HG03280 (cell line): ENCODE measurements at regions not wholly inside any gene's neighbourhood (a gene's known extent, or its start where the extent isn't known, plus 50 kb on each side); places are given as distances from the start of the nearest gene placed in this dataset.

Source experiments
- ATAC-seq: cut with Tn5 transposase; IDR thresholded peaks from one replicate; pipeline ENCODE4 v1.9.1; 2021; ENCODE audit warnings: mild to moderate bottlenecking, moderate library complexity; ENCODE audit not compliant: unreplicated experiment

DNA sequence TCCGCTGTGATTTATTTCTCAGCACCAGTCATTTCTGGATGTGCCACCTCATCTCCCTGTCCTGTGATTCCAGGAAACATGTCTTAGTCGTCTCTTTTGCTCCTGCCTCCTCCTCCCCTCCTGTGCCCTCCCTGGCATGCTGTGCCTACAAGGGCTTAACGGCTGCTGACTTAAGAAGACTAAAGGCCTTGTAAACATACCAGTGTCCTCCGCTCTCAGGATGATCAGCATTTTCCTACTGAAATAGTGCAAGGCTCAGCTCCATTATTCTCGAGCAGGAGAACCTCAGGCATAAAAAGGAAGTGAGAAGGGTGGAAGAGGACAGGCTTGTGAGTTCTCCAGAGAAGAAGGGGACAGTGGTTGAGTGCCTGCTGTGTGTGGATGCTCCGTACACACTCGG is 61.6 kb upstream of the RUNX3 start:
- ATAC-seq: no peak

DNA sequence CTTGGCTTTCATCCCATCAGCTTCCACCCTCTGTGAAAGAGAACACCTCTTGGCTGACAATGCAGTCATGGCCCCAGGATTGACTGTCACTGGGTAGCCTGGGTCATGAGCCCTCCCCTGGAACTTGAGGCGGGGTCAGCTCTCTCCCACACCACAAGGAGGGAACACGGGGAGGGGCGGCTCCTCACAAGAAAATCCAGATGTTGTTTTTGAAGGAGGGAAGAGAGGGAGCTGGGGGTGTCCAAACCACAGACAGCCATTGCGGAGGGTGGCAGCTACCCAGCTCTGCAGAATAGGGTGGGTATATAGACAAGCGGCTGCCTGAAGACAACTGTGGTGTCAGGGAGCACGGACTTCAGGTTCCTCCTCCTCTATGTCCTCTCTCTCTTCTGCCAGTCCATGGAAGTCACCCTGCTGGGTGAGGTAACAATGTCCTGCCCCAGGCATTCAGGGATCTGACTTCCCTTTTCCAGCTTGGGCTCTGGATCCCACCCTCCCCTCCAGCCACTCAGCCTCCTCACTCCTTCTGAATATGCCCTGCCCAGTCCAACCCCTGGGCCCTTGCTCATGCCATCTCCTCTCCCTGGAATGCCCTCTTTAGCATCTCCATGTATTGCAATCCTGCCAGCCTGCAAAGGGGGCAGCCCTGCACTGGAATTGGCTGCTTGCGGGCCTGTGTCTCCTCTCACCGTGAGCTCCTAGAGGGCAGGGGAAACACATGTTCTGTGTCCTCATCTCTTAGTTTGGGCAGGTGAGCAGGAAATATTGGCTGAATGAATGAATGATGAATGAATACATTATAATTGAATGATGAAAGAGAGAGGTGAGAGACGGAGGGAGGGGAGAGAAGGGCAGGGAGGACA is 60.9 kb upstream of the RUNX3 start:
- ATAC-seq: no peak

DNA sequence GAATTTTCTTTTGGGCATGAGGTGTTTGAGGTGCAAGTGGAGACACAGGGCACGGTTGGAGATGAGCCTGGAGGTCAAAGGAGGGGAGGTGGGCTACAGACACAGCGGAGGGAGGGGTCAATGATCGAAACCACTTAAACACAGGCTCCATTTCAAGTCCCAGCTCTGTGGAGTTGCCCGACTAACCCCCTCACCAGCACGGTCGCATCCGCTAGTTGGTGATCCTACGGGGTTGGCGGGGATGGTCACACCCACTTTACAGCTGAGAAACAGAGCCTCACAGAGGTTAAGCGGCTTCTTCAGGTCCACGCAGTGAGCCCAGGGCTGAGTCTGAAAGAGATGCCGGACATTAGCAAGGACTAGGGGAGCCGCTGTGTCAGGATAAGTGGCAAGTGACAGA is 60.1 kb upstream of the RUNX3 start:
- ATAC-seq: no peak

DNA sequence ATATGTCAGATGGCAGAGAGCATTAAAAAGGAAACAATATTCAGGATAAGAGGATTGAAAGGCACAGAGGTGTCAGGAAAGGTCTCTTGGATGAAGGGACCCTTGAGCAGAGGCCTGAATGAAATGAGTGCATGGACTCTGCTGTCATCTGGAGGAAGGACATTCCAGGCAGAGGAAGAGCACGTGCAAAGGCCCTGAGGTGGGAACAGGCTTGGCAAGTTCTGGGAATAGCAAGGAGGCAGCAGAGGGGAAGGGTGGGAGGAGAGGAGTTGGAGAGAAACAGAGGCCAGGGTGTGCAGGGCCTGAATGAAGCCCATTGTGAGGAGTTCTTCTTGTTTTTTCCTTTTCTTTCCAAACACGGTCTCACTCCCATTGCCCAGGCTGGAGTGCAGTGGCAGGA is 59.0 kb upstream of the RUNX3 start:
- ATAC-seq: no peak

DNA sequence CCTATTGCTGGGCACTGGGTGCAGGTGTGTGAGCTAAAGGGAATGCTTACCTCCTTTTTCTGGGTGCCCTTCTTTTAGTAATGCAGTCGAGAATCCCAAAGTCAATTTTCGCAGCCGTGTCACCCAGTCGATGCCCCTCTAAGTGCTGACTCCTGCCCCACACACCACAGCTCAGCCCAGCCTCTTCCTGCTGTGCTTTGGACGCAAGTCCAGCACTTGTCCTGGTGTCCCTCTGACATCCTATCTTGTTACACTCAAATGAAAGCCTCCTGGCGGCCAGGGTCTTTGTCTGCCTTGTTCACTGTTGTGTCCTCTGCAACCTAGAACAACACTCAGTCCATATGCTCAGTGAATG is 58.5 kb upstream of the RUNX3 start:
- ATAC-seq: no peak

DNA sequence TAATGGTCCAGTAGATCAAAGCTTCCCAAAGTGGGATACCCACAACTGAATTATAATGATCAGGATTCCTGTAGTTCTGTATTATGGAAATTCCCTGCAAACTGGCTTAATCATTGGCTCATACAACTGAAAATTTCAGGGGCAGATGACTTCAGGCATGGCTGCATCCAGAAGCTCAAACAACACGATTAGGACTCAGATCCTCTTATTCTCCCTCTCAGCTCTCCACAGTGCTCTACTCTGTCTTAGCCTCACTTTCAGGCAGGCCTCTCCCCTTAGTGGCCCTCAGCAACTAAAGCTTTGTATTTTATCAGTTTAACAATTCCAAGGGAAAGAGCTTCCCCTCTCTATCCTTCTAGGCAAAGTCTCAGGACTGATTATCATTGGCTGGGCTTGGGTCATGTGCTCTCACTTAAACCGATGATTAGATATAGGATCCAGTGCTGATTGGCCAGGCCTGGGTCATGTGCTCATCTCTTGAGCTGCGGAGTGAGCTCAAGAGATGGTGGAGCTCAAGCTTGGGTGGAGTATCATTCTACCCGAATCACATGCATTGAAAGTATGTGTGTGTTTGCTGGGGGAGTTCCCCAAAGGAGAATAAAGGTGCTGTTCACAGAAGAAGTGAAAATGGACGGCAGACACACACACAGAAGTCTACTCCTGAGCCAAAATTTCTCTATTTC is 57.9 kb upstream of the RUNX3 start:
- ATAC-seq: no peak

DNA sequence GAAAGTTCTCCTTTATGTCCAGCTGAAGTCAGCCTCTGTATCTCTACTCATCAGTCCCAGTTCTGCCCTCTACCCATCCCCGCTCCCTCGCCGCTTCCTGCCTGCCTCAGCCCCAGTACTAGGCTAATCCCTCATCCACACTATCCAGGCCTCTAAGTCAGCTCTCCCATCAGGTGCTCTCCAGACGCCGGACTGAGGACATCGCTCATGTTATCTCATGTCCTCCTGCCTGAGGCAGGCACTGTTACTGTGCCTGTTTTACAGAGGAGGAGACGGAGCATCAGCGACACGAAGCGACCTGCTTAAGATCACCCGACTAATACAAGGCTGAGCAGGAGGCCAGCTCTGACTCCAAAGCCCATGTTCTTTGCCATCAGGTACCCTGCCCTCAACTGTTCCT is 57.3 kb upstream of the RUNX3 start:
- no peak for ATAC-seq

DNA sequence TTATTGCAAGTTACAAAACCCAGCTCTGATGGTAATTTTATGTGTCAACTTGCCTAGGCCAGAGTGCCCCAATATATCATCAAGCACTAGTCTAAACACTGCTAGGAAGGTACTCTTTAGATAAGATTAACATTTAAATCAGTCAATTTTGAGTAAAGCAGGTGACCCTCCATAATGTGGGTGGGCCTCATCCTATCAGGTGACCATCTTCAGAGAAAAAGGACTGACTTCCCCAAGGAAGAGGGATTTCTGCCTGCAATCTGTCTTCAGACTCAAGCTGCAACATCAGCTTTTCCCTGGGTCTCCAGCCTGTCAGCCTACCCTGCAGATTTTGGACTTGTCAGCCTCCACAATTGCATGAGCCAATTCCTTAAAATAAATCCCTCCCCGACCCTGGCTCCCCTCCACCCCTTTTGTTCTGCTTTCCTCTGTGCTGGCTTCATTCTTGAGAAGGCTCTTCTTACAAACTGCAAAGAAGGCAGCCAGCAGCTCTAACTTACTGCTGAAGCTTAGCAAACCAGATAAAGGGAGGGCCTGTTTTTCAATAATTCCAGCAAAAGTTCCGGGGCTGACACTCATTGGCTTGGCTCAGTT is 56.4 kb upstream of the RUNX3 start:
- ATAC-seq: no peak

DNA sequence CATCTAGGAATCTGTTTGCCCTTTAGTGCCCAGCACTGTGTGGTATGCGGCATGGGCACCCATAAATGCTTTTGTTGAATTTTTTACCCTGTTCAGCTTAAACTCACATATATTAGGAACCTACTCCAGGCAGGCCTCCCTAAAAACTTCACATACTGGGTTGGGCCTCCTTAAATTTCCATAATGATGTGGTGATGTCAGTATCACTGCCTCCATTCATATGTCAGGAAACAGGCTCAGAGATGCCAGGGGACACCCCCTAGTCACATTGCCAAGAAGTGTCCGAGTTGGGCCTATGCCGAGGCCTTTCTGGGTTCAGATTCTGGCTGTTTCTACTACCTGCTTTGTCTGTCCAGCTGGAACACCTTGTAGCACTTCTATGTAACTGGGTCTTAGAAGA is 55.7 kb upstream of the RUNX3 start:
- ATAC-seq: no peak

DNA sequence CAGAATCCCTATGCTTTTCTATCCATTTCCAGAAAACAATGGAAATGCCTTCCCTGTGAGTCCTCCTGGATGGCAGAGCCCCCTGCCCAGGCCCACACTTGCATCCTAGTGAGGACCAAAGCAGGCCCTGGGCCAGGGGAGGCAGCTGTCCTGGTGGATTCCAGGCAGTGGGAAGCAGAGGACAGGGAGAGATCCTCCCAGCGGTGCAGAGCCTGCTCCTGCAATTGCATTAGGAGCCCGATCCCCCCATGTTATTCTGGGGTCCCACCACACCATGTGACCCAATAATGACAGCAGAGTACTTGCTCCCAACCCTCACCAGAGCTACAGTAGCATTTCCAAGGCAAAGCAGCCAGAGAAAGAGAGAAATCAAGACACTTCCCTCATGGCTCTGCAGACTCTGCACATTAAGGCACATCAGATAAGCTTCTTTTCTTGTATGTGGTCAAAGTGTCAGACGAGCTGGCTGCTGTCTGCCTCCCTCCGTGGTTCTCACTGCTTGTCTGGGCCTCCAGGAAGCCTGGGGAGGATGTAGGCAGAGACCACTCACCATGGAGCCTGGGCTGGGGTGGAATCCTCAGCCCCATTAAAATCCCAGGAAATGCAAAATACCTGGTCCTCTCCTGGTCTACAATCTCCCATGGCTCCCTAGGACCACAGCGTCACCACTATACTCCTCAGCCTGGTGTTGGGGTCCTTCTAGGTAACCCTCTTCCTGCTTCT is 54.9 kb upstream of the RUNX3 start:
- ATAC-seq: no peak

DNA sequence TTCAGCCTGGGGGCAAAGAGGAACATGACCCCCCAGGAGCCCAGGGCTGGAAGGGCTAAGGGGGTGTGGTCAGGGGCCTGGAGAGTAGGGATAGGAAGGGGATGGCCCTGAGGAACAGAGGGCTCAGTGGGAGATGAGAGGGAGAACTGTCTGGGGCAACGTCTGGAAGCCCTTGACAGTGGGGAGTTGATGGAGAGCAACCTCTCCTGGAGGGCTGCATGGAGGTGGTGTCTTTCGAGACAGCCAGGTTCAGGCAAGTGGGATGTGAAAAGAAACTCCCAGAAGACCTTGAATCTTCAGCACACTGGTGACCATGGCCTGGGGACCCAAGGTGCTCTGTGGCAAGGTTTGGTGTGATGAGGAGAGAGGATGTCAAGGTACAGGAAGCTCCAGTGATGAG is 54.2 kb upstream of the RUNX3 start:
- no peak for ATAC-seq

DNA sequence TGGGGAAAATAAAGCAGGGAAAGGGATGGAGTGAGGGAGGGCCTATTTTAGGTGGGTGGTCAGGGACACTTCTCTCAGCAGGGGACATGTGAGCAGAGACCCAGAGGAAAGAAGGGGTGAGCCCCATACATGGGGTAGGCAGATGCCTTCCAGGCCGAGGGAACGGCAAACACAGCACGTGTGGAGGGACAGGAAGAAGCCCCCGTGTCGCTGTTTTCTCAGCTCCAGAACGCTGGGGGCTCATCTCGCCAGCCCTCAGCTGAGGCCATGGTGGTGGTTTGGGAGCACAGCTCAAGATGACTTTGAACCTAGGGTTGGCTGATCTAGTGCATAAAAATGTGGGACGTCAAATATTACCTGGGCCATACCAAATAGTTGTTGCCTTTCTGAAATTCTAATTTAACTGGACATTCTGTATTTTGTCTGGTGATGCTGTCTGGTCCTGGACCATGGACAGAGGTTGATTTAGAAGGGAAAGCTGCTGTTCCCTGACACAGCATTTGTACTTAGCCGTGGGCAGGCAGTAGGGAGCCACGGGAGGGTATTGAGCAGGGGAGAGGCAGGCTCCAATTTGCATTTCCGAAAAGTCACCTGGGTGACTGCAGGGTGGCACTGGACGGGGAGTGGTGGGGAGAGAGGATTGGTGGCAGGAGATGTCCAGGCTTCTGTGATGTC is 53.1 kb upstream of the RUNX3 start:
- no peak for ATAC-seq

DNA sequence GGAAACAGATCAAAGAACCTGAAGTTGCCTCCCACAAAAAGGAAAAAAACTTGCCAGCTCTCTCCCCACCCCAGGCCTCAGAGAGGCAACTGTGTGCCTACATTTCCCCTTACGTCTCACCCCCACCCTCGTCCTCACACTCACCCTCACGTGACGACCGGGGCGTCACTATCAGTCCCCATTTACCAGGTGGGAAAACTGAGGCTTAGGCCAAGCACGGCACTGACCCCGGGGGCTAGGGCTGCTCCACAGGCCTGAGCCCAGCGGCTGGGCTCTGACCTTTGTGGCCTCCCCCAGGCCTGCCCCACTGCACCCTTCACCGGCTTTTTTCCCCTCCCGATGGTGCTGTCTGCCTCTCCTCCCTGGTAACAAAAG is 51.5 kb upstream of the RUNX3 start:
- ATAC-seq: no peak

DNA sequence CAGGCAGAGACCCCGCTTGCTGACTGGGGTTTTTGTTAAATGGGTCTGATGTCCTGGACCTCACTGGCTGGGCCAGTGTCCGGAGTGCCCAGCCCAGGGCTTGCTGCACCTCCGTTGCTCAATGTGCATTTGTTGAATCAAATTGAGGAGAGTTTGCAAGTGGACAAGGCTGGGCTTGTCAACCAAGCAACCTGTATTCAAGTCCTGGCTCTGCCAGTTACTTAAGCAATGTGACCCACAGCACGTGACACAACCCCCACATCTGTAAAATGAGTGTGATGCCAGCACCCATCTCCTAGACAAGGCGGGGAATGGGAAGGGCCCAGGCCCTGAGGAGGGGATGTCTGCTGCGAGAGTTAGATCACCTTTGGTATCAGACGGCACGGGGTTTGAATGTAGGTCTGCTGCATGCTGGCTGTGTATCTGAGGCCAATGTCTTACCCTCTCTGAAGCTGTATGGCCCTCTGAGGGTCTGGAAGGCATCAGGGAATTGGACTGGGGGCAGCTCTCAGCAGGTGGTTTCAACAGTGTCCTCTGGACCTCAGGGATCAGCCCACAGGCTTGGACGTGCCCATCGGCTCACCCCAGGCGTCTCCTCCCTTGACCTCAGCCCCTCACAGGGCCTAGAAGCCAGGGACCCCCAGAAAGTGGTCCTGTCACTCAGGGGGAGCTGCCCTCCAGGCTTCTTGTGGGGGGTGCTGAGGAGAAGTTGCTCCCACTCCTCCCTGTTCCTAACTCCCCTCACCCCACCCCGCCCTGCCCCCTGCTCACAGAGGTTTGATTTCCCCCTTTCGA is 51.0 kb upstream of the RUNX3 start:
- ATAC-seq: no peak
